Activated T-cell treated with anti-CD3 and anti-CD28 coated beads for 24 hours (primary cell): ENCODE measurements at regions not wholly inside any gene's neighbourhood (a gene's known extent, or its start where the extent isn't known, plus 50 kb on each side); places are given as distances from the start of the nearest gene placed in this dataset.
"Not testable (repeated sequence)": the region's sequence is repeated elsewhere in the genome, so short reads cannot be mapped to it uniquely, and the experiment has no call there.

Source experiments
- DNase-seq: peaks from one replicate; pipeline ENCODE4 v3.0.0-alpha.2; 2020; ENCODE audit warnings: low read depth

GRCh38 chr2:35545301-35545700, 810.3 kb upstream of the CRIM1 start:
- DNase-seq: no peak

GRCh38 chr2:35538796-35539195, 816.8 kb upstream of the CRIM1 start:
- no peak for DNase-seq

GRCh38 chr2:35530615-35531135, 824.9 kb upstream of the CRIM1 start:
- DNase-seq: no peak

DNA sequence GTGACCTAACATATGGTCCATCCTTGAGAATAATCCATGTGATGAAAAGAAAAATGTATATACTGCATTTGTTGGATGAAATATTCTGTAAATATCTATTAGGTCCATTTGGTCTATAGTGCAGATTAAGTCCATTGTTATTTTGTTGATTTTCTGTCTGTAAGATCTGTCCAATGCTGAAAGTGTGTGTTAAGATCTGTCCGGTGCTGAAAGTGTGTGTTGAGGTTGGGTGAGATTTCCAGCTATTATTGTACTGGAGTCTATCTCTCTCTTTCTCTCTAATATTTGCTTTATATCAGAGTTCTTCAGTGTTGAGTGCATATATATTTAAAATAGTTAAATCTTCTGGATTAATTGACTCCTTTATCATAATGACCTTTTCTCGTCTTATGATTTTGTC, 828.8 kb upstream of the CRIM1 start:
- no peak for DNase-seq

DNA sequence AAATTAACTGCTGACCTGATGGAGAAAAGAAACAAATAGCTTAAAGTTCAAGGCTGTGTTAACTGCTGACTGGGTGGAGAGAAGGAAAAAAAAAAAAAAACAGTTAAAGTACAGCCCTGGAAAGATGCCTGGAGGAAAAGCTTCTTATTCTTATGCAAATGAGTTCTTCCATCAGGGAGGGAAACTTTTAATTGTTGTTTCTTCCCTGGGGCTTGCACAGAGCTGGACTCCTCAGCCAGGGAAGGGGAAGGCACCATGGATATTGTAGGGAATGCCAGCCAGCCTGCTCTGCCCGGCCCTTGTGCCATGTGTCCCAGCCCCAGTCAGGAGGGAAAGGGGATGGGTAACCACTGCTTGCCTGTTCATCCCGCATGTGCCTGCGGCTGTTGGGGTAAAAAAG, 833.1 kb upstream of the CRIM1 start:
- no peak for DNase-seq

GRCh38 chr2:35510636-35511035, 844.9 kb upstream of the CRIM1 start:
- DNase-seq: no peak

DNA sequence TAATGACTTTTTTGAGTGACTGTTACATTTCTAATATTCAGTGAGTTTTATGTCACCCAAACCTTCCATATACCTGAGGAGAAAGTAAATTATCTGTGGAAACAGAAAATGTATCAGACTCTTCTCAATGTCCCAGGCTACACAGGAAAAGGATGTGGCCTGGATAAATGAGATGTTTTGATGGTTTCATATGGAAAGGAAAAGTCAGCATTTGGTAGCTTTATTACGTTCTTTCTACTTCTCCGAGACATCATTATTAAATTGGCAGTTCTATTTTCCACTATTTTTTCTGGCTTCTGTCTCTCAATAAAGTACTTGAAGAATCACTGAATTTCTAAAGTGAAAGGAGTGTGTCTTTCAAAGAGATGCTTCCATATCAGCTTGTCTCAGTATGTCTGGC, 847.0 kb upstream of the CRIM1 start:
- no peak for DNase-seq

- DNase-seq: no peak
Measured at GRCh38 chr2:35504419-35504818, 851.2 kb upstream of the CRIM1 start.

- DNase-seq: no peak
Measured at GRCh38 chr2:35503738-35504199, 851.8 kb upstream of the CRIM1 start.

DNA sequence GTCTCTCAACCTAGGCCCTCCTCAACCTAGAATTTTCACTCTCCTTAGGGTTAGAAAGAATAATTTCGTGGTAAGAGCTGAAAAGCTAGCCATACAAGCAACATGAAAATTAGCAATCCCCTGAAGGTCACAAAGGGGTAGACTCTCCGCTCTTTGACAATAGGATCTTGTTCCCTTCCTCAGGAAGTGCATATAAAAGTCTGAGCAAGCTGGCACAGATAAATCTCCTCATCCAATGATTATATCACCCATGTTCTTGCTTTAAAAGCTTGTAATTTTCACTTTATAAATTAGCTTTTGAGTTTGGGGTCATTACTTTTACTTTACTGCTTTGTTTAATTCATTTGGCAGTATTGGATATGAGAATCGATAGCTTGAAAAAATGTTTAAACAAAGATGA, 852.3 kb upstream of the CRIM1 start:
- no peak for DNase-seq

DNA sequence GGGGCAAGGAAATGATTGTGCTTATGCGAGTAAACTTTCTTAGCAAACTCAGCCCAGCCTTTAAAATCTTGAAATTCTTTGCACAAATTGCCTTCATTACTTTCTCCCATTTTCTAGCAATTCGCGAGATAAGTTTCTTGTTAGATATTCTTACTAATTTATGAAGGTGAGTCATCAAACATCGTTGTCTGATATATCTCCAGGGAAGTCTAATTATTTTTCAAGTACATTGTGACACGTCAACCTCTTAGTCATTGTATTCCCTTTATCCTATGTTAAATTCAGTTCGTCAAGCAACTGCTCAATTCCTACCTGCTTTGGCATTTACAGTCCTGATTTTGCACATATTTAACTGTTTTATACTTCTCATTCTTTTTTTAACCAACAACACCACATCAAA, 854.5 kb upstream of the CRIM1 start:
- no peak for DNase-seq

DNA sequence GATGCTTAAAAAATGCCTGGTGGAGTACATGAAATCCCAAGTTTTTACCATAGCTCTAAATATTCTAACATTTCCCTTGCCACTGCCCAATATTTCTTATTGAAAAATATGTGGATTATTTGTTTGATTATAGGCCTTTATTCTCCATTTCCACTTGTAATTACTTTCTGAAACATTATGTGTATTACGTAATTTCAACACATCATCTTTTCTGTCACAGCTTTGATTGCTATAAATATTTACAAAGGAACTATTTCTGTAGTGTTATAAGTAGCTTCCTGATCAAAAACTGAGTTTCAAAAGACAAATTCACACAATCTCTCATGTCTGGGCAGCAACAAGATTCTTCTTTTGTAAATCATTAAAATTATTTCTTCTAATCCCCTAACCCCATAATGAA, 859.6 kb upstream of the CRIM1 start:
- DNase-seq: no peak

- no peak for DNase-seq
Measured at GRCh38 chr2:35495182-35495581, 860.4 kb upstream of the CRIM1 start.

- not testable (repeated sequence) for DNase-seq
Measured at GRCh38 chr2:35478121-35478520, 877.5 kb upstream of the CRIM1 start.

DNA sequence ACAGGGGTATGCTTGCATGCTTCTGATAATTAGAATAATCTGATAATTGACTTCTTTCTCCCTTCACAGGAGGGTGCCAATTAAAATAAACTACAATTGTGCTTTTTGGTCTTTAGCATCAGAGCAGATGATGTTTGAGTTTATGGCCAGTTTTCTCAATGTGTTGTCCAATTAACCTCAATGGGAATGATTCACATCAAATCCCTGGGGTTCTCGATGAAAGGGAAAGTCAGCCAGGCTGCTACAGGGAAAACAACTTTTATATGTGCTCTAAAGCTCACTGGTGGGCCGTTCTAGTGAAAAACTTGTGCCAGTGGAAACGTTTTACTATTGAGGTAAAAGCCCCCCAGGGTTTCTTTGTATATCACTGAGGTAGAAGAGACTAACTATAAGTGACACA, 887.3 kb upstream of the CRIM1 start:
- no peak for DNase-seq

- DNase-seq: no peak
Measured at GRCh38 chr2:35463805-35464596, 891.6 kb upstream of the CRIM1 start.

- no peak for DNase-seq
Measured at GRCh38 chr2:35462226-35462998, 893.2 kb upstream of the CRIM1 start.

DNA sequence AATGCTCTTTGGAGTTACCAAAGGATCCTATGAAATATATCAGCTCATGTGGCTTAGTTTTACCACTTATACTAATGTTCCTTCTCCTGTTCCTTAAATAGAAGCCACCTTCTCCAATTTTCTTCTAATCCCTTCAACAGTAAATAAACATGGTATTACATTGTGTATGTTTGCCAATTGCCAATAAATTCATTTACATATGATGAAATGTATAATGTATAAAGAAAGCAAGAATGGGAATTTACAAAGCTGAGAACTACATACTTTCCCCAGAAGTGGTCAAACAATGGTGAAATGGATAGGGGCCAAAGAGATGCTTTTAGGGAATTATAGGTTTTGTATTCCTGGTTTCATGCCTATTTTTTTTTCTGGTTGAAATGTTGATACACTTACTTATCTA, 894.2 kb upstream of the CRIM1 start:
- DNase-seq: no peak

DNA sequence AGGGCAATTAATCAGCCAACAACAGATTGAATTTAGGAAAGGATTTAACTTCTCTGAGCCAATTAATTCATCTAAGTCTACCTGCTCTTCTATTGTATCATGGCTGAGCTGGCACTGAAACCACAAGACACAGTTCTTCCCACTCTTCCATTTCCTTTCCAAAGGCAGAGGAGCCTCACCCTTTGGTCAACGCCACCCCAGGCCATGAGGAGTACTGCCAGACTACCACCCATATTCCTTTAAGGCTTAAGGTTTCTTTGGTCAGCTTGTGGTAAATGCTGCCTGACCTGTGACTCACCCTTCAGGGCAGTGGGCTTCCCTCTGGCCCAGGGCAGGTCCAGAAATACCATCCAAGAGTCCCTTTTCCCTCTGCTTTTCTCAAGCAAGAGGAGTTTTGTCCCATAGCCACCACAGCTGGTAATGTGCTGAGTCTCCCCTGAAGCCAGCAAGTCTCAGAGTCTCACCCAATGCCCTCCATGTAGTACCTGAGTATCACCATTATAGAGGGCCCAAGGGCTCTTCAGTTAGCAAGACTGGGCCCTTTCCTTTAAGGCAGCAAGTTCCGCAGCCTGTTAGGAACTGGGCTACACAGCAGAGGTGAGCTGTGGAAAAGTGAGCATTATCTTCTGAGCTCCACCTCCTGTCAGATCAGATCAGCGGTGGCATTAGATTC, 900.5 kb upstream of the CRIM1 start:
- DNase-seq: no peak

GRCh38 chr2:35447821-35448220, 907.8 kb upstream of the CRIM1 start:
- DNase-seq: no peak

- DNase-seq: no peak
Measured at GRCh38 chr2:35447215-35447614, 908.4 kb upstream of the CRIM1 start.

DNA sequence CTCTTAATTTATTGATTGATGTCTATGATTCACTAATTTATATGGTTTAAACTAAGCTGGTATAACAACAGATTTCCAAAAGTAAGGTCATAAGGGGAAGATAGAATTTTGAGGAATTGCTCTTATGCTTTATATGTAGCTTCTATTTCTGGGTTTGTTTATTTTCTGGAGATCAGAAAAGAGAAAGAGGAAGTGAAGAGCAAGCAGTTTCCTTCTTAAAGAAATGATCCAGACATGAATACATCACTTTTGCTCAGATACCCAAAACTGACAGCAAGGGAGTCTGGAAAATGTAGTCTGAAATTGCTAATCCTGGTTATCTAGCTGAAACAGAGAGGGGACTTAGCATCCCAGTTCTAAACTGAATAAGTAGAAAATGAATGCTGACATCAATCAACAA, 912.5 kb upstream of the CRIM1 start:
- DNase-seq: no peak

DNA sequence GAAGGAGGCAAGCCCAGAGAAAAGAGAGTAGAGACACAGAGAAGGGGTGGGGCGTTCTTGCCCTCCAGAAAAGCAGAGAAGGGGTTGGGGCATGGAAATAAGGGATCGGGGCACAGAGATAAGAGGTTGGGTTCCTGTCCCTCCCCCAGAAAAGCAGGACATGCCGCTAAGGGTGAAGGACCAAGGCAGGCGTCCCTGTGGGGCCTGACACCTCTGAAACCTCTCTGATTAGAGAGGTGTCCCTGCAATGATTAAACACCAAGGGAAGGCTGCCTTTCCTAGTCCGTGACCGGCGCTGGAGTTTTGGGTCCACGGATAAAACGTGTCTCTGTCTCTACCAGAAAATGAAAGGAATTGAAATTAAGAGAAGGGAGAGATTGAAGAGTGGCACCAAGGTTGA, 914.0 kb upstream of the CRIM1 start:
- not testable (repeated sequence) for DNase-seq
